ENCODE measurements at regions not wholly inside any gene's neighbourhood (a gene's known extent, or its start where the extent isn't known, plus 50 kb on each side); places are given as distances from the start of the nearest gene placed in this dataset.

DNA sequence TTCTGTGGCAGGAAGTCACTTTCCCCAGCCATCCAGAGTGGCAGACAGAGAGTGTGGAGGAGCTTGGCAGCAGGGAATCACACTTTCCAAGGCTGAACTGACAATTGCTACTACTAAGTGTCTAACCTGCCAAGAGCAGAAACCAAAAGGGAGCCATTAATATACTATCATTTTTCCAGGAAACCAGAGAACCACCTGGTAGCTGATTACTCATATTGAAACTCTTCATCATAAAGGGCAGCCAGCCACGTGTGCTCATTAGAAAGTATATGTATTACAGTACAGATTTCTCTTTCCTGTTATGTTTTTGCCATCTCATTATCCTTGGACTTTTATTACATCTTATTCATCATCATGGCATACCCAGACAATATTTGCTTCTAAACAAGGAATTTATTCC lies 374.9 kb downstream of the GXYLT1 start:
- no peak for DNase-seq (ENCODE audit: low read depth in 2 of 2)

DNA sequence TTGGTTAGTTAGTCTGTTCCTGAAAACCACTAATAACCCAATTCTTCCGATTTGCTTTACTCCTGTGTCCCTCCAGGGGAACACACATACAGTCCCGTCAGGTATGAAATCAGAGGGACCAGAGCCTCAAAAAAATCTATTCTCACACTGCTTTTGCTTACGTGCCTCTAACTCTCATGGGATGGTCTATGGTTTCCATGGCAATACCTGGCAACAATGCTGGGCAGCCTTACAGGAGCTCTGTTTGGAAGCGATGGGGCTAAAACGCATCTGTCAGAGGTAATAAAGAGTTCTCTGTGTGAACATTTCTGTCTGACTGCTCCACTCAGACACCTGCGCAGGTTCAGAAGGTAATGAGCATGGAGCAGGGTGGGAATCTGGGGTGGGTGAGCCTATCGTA lies 376.2 kb downstream of the GXYLT1 start:
- no peak for DNase-seq (ENCODE audit: low read depth in 2 of 2)

DNA sequence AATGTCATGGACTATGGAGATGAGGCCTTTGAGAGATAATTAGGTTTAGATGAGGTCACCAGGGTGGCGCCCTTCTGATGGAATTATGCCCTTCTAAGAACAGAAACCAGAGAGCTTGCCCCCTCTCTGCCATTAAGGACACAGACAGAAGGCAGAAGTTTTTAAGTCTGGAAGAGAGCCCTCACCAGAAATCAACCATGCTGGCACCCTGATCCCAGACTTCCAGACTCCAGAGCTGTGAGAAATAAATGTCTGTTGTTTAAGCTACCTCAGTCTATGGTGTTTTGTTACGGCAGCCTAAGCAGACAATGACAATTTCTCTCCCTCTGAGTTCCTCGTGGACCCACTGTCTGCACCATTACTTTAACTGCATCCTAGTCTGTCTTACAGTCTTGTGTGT lies 382.0 kb downstream of the GXYLT1 start:
- no peak for DNase-seq (ENCODE audit: low read depth in 2 of 2)

DNA sequence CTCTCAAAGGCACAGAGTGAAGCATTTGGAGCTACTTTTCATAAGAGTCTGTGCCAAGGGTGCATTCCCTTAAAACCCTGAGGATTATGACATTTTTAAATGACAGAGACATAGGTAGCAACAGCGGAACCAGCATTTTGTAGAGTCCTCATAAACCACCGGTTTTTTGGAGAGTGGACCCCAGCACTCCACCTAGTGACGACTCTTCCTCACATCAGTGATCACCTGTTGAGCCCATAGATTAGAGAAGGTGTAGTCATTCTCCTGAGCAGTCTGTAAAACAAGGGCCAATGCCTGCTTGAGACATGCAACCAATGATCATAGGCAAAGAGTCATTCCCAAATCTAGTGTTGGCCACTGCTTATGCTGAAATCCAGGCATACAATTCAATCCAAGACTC lies 399.1 kb downstream of the GXYLT1 start:
- no peak for DNase-seq (ENCODE audit: low read depth in 2 of 2)

DNA sequence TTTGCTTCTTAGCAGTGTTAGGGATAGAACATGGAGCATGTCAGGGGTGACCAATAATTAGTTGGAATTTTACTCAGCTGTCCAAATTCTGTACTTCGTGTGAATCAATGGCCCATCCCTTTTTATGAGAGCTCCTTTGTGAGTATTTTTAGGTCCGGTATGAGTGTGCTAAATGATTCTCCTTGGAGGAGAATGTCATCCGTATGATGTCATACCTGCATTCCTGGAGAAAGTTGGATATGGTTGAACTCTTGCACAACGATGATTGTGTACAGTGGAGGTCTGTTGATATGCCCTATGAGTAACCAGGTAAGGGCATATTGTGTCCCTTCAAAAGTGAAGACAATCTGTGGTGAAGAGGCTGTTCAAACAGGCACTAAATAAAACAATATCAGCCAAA lies 400.8 kb downstream of the GXYLT1 start:
- DNase-seq (ENCODE audit: low read depth in 2 of 2) = no peak

DNA sequence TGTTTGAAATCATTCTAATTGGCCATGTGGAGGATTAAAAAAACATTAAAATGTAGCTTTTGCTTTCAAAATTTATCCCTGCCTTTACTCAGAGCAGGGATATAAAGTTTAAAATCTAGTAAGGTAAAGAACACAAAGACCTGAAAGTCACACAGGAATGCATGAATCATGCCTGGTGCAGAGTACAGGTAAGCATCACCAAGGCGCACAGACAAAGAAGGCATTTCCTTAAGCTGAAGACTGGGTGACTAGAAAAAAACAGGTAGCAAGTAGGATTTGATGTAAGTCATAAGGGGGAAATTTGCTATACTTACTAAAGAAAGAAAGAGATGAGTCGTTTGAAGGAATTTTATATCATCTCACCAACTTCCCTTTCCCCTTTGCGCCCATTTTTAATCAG lies 405.6 kb downstream of the GXYLT1 start:
- DNase-seq (ENCODE audit: low read depth in 2 of 2) = no peak

DNA sequence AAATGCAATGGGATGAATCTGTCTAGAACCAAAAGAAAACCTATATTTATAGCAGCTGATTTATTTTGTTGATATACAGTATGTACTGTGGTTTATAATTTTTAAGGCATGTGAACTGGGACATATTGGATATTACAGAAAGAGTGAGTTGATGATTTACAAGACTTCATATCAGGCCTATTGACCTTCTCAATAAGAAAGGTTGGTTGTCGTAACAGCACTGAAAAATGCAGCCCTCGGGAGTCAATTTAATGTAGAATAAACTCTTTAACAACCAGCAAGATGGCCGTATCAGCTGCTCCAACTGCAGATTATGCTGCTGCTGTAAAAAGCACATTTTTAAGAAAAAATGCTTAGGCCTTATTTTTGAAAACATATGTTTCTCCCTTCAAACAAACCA lies 407.3 kb downstream of the GXYLT1 start:
- DNase-seq (ENCODE audit: low read depth in 2 of 2) = no peak

DNA sequence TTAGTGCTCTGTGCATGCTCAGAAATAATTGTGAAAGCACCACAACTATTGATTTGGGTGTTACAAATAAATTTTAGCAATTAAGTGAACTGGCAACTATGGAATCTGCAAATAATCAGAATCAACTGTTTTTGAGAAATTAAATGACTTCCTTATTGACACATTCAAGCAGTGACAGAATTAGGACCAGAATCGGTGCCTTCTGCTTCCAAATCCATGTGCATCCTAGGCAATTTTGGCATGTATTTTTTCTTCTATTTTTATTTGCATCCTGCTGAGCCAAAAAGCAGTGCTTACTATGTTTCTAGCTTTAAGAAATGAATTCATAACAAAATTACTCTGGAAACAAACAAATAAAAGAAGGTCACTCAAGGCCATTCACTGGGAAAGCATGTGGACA lies 408.2 kb downstream of the GXYLT1 start:
- no peak for DNase-seq (ENCODE audit: low read depth in 2 of 2)

DNA sequence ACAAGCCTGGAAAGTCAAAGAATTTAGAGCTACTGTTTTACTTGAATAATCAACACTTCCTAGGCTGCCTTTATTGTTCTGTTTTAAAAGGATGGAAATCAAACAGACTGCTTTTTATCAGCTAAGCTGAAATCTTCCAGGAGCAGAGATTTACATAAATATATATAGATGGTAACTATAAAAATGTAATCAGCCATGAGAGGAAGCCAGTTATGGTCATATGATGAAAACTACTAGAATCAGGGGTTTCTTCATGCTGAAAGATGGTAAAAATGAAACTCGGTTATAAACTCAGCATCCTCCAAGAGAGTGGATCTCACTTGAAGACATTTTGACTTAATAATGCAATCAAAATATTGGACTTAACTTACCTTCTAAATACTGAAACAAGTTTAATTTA lies 413.0 kb downstream of the GXYLT1 start:
- no peak for DNase-seq (ENCODE audit: low read depth in 2 of 2)

DNA sequence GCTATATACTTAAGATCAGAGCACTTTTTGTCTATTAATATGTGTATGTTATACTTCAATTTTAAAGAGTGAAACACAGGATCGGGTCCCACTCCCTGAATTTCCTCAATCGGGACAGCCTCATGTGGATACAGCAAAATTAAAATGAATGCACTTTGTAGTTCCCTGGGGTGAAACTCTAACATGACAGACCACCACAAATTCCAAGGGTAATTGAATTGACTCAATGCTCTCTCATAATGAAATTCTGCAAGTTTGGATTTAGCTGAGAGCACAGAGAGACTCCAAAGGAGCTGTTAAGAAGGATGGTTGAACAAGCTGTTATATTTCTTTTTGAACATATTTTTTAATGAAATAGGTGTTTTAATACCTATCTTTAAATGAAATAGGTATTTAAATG lies 413.6 kb downstream of the GXYLT1 start:
- no peak for DNase-seq (ENCODE audit: low read depth in 2 of 2)

DNA sequence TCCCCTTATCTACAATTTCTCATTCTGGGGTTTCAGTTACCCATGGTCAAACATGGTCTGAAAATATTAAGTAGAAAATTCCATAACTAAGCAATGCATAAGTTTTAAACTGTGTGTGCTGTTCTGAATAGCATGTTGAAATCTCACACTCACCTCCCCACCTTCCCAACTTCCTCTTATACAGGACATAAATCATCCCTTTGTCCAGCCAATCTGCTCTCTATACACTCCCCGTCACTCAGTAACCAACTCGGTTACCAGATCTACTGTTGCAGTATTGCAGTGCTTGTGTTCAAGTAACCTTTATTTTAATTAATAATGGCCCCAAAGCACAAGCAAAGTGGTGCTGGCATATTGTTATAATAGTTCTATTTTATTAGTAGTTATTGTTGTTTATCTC lies 420.5 kb downstream of the GXYLT1 start:
- DNase-seq (ENCODE audit: low read depth in 2 of 2) = no peak

DNA sequence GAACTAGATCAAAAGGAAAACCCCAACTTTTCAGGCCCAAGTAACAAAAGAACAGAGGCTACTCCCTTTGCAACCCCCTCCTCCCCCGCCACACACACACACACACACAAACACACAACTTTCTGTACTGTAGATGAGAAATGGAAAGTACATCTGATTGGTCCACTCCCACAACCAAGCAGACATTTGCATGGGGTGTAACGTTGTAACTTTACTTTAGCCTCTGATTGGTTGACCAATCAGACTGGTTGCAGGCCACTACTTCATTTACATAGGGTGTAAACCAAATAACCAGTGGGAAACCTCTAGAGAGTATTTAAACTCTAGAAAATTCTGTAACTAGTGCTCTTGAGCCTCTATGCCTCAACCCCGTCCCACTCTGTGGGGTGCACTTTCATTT lies 425.5 kb downstream of the GXYLT1 start:
- DNase-seq (ENCODE audit: low read depth in 2 of 2) = no peak

DNA sequence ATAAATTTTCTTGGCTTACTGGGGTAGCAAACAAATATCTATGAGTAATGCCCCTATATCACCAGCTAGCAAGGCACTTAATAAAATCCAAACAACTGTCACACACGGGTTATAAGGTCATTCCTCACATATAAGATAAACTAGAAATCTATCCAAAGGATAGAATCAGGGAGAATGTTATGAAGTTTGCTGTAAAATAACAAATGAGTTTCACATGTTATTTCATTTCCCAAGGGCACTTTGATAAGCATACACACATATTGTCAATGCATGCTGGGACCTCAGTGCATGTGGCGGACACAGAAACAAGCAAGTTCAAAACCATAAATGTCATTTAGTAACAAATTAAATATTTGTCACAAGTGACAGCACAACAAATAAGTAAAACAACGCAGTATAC lies 429.4 kb downstream of the GXYLT1 start:
- DNase-seq (ENCODE audit: low read depth in 2 of 2) = no peak

DNA sequence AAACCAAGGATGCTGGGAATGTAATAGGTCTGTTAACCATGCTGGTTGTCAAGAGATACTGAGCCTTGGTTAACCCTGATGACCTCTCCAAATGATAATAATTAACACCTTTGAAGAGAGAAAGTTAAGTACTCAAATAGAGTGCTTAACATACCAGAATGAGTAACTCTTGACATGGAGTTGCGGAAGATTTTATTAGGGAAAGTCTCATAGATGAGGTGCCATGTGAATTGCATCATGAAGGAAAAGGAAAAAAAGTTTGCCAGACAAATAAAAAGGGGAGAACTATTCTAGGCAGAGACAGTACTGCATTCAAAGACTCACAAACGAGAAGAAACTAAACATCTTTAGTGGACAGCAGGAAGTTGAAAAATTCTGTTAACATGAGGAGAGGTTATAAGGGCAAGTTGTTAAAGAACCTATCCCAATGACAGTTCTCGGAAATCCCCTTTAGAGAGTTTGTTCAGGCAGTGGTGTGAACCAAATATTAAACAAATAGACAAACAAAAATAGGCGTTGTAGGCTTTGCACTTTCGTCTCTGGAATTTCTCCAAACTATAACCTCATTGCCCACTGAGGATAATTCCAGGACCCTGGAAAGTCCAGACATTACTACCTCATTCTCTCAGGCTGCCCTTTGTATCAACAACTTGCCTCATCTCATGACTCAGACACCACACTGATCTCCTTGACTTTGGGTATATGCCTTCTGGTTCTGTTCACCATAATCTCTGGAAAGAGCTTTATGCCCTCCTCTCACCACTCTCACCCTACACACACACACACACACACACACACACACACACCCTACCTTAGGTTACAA lies 435.0 kb downstream of the GXYLT1 start:
- no peak for DNase-seq (ENCODE audit: low read depth in 2 of 2)

DNA sequence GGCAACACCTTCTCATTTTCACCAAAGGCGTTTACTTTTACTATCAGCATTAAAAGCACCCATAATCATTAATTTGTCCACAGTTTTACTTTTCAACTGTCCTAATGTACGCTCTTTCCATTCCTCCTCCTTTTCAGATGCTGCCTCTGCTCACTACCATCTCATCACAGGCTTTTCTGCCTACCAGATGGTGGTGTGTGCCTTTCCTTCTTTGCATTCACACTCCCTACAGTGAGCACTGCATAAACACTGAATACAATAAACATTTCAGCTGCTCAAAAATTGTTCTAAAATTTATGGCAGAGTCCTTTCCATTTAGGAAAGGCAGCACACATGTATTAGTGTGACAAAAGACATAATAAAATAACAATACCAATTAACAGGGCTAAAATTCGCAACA lies 435.7 kb downstream of the GXYLT1 start:
- no peak for DNase-seq (ENCODE audit: low read depth in 2 of 2)

DNA sequence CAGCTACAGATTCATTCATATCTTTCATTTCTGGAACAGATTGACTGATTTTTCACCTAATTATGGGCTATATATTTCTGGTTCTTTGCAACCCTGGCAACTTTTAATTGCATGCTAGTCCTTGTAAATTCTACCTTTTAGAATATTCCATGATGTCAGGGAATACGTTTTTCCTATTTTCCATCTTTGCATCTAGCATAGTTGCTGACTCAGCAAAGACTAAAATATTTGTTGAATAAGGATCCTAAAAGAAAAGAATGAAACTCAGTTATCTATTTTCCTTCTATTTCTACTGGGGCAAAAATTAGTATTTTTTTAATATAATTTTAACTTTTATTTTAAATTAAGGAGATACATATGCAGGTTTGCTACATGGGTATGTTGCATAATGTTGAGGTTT lies 438.3 kb downstream of the GXYLT1 start:
- no peak for DNase-seq (ENCODE audit: low read depth in 2 of 2)

DNA sequence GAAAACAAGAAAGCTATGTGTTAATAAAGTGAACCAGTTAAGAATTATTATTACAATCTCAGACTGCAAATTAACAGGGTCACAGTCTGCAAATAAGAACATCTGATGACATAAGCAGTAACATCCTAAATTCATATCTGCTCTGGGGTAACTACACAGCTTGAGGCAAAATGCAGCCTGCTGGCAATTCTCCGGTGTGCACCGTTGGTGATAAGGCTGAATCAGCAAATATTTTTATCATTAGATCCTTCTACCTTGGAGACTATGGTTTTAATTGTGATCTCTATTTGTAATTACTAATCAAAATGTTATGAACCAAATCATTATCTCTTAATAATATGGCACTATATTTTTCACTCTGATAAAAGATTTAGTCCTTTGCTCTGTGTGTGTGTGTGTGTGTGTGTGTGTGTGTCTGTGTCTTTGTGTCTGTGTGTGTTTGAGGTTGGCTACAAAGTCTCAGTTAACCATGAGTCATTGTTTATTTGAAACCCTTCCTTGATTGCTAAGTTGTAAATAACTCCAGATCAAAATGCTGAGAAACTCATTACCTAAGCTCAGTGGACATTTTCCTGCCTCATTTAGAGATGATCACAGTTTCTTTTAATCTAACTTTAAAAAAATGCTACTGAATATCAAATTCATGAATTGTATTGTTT lies 442.6 kb downstream of the GXYLT1 start:
- no peak for DNase-seq (ENCODE audit: low read depth in 2 of 2)

DNA sequence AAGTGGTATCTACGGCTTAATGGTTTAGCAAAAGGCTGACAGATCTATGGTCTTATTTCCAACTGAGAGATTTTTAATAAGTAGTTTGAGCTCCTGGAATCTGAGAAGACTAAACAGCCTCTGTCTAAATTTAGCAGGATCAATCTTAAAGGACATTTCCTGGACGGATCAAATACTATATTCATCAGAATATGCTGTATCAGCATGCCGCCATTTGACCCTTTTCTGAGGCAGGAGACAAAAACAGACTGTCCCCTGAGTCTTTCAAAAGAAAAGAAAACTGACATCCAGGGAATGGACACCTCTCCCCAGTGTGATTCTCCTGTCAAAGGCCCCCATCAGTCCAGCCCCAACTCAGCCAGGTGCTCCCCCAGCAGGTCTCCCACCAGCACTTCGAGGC lies 443.7 kb downstream of the GXYLT1 start:
- DNase-seq (ENCODE audit: low read depth in 2 of 2) = no peak

DNA sequence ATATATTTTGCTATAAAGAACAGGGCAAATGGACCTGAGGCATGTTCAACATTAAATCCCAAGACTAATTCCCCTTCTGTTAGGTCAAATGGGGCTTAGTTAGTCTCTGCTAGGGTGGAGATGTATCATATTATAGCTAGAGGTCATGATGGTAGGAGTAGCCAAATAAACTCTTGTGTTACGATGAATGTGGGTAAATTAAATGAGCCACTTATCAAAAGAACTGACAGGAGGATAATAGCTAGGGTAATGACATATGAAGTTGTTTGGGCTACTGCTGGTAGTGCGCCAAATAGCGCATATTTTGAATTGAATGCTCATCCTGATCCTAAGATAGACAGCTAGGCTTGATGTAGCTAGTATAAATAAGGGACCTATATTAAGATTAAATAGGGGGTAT lies 445.0 kb downstream of the GXYLT1 start:
- no peak for DNase-seq (ENCODE audit: low read depth in 2 of 2)

DNA sequence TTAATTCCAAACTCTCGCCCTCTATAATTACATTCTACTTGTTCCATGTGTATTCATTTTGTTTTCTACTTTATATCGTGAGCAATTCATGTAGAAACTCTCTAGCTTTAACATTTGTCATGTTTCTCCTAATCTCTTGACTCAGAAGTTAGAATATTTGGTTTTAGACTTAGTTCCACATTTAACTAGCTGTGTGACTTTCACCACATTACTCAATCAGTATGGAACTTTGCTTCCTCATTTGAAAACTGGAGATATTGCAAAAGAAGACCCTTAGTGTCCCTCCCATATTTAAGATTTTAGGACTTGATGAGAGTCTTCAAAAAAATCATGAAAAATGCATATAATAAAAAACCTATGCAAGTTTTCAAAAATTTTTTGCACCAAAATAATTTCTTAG lies 447.5 kb downstream of the GXYLT1 start:
- no peak for DNase-seq (ENCODE audit: low read depth in 2 of 2)

DNA sequence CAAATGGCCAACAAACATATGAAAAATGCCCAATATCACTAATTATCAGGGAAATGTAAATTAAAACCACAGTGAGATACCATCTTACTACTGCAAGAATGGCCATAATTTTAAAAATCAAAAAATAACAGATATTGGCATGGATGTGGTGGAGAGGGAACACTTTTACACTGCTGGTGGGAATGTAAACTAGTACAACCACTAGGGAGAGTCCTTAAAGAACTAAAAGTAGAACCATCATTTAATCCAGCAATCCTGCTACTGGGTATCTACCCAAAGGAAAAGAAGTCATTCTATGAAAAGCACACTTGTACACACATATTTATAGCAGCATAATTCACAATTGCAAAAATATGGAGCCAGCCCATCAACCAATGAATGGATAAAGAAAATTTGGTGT lies 459.7 kb downstream of the GXYLT1 start:
- no peak for DNase-seq (ENCODE audit: low read depth in 2 of 2)

DNA sequence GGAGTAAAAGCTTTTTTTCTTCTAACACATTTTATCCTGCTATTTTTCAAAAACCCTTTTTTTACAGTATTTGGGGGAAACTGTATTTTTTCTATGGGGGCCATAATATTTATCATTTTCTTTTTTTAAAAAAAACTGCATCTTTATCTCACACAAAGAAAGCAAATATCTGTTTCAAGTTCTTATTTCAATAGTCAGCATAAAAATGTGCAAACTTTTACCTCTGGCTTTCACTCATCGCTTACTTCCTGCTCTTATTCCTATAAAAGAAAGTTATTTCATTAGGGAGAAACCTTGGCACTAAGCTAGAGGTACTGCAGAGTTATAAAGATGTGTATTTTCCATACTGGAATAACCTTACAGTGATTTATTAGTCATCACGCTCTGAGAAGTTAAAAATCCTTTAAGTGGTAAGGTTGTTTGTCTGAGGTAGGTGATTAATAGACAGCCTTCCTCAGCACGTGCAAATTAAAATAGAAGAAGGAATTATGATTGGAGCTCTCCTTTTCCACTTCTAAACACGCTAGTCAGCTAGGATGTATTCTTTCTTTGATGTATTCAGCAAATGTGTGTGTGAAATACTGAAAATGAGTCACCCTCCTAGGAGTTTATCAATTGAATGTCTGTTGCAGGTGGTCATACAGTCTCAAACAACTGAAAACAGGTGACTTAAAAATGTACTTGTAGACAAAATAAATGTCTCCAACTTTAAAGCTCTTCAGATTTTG lies 461.0 kb downstream of the GXYLT1 start:
- no peak for DNase-seq (ENCODE audit: low read depth in 2 of 2)

DNA sequence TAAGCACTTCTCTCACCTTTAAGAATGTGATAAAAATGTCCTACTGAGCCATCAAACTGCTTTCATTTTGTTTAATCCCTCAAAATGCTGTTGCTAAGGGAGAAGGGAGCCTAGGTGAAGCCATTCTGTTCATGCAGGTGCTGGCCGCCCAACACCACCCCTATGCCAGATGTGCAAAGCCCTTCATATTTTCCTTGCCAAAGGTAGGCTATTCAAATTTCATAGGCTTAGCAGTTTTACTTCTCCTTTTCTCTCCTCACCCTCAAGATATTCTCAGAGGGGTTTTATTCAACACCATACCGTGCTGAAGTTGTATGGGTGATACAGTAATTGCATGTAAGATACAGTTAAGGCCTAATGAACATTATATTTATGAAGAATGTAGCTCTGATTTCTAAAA lies 461.7 kb downstream of the GXYLT1 start:
- no peak for DNase-seq (ENCODE audit: low read depth in 2 of 2)
